Activated gamma-delta T cell treated with Interleukin-2 at 50 U/mL for 16 hours (primary cell): ENCODE measurements at regions not wholly inside any gene's neighbourhood (a gene's known extent, or its start where the extent isn't known, plus 50 kb on each side); places are given as distances from the start of the nearest gene placed in this dataset.
"Not testable (repeated sequence)": the region's sequence is repeated elsewhere in the genome, so short reads cannot be mapped to it uniquely, and the experiment has no call there.

Experiments
- DNase-seq: peaks from one replicate; pipeline ENCODE4 v3.0.0-alpha.2; 2020

DNA sequence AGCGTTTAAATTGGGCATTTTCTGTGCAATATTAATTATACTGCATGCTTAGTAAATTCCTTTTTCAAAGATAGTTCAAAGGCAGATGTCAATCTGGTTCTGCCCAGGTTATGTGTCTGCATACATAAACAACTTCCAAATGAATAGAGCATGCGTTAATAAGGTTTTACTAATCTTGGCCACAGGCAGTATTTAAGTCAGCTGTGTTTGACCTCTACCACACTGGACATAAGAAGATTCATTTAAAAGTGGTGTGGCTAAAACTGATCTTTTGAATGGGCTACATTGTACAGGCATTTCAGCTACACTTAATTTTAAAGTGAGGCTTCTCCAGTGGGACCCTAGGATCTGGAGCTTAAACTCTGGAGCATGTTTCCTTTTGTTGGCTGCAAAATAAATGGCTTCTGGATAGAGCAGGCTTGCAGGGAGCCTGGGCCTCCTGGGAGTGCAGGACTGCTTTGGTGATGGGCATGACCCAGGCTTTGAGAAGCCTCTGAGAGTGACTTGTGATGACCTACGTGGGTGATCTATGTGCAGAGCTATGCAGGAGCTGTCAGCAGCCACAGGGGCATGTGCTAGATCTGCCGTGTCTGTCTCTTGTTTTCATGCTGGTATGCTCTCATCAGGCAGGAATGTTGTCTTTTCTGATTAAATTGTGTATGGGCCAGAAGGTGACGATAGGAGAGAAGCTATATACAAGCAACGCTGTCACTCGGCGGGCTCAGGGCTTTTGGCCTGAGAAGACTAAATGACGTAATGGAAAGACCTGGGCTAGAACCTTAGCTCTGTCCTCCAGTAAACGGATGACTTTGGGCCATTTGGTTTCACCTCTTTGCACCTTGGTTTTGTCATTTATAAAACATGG is 331.2 kb downstream of the QKI start:
- no peak for DNase-seq

DNA sequence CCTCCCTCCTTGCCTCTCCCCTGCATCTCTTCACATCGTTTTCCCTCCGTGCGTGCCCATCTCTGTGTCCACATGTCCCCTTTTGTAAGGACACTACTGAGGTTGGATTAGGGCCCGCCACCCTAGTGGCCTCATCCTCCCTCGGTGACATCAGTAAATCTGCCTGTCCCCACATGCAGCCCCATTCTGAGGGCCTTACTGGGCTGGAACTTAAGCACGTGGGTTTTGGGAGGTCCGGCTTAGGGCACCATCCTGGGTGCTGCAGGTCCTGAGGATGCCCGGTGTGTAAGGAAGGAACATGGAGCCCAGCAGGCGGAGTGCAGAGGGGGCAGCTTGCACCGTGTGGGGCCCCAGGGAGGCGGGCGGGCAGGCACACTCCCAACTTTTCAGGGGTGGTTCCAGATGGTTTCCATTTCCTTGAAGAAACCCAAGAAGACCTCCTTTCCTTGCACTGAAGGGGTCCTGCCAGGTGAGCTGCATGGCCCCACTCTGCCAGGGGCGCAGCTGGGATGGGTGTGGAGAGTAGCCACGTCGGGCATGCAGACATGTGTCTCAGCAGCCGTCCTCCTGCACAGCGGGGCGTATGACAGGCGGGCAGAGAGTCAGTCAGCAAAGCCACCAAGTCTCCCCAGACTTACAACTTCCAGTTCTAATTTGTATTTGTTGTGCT is 329.9 kb downstream of the QKI start:
- DNase-seq: no peak

DNA sequence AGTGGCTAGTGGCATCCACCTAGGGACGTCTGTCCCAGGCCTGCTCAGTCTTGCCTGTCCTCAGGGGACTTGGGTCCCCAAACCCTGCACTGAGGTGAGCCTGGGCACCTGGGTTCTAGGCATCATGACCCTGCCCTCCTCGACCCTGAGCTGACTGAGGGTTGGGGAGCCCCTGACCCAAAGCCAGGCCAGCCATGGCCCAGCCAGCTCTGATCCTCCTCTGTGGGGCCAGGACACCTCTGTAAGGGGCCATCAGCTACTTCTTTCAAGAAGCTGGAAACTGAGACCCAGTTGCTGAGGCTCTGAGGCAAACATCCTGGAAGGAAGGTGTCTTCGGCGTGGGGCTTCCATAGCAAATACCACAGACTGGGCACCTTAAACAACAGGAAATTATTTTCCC is 329.3 kb downstream of the QKI start:
- no peak for DNase-seq

DNA sequence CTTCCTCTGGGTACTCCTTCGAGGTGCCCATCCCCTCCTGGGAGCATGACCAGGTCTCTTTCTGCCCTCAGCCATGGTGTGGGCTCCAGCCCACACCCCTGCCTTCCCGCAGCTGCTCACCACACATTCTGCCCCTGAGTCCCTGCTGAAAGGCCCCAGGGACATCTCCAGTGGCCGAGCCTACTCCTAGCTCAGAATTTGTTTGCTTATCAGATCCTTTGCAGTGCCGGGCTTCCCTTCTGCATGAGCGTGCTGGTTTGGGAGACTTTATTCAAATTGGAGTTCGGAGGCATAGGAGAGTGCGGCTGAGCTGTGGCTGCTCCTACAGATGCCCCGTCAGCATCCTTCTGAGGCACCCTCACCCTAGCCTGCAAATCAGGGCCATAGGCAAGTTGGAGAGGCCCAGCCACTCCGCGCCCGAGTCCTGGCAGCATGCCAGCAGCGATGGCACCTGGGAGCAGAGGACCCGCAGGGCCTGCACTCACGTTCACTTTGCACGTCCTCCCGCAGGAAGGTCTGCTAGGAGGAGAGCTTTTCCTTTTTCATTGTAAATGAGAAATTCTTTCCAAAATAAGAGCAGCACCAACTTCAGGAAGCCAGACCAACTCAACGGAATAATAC is 327.3 kb downstream of the QKI start:
- DNase-seq: no peak

DNA sequence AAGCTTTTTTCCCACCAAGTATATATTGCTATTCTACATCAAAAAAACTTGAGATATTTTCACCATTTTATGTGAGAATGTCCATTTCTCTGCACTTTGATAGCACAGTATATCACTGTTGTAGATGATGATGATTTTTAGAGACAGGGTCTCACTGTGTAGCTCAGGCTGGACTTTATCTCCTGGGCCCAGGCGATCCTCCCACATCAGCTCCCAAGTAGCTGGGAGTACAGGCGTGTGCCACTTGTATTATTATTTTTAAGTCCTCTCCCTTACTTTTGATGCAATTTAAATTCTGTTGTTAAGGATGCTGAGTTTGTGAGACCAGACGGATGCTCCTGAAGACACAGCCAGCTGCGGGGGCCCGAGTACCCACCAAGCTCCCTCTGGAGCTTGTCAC is 326.8 kb downstream of the QKI start:
- DNase-seq: no peak

DNA sequence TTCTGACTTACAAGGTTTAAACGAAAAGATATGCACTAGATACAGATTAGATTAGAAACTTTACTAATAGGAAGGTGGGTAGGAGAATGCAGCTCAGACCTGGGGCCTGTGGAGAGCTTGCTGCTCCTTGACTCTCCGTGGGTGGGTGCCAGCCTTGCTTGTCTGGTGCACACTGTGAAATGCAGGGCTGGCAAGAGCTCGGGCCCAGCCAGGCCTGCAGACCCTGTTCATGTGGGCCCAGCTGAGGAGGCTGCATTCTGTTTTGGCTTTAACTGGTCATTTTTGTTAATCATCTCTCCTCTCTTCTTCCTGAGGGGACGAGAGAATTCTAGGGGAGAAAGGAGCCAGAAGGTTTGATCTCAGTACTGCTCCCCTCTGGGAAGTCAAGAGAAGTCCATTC is 325.4 kb downstream of the QKI start:
- no peak for DNase-seq

DNA sequence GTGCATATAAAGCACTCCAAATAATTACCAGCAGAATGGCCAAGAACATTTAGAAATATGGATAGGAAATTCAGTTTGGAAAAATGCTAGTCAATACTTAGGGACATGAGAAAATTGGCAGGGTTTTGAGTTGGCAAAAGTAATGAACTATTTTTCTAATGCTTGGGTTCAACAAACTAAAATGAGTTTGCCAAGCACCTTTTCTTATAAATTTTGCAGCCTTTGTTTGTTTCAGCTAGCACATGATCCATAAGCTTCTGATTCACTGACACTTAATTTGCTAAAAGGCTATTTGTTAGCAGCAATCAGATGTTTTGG is 324.8 kb downstream of the QKI start:
- no peak for DNase-seq

DNA sequence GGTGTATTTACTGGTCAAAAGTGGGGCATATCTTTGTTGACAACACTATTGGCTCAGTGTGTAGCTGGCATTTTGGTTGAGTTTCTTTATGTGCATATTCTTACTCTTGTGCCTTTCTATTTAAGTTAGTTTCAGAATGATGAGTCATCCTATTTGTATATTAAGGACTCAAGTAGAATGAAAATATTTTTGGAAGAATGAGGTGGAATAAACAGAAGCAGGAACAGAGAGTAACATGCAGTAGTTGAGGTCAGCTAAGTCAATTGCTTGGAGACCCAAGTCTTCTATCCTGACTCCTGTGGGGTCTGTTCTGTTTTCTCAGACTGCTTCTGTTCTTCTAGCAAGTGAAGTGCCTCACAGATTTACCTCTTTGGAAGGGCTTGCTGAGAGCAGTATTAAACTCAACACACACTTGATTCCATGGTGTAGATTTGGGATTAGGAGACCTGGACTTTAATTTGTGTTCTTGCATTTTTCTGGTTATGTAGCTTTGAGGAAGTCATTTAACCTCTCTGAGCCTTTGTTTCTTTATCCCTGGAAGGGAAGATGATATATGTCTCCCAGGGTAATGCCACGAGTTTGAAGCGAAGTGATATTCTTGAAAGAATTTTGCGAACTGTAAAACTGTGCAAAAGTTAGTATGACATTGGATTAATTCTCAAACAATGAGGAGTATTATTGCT is 324.3 kb downstream of the QKI start:
- no peak for DNase-seq

DNA sequence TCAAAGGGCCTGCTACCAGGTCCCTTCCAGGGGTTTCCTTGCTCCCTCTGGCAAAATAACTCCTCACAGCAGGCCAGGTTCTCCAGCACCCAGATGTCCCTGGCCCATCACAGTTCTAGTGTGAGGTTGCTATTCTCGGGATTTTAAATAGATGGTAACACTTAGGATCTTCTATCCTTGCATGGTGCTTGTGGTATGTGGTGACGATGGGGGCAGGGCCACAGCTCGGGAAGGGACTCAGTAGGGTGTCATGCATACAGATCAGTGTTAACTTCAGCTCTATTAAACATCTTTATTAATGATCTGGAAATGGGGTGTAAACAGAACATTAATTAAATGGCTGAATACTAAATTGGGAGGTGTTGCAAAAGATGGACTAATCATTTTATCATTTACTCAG is 323.8 kb downstream of the QKI start:
- no peak for DNase-seq

DNA sequence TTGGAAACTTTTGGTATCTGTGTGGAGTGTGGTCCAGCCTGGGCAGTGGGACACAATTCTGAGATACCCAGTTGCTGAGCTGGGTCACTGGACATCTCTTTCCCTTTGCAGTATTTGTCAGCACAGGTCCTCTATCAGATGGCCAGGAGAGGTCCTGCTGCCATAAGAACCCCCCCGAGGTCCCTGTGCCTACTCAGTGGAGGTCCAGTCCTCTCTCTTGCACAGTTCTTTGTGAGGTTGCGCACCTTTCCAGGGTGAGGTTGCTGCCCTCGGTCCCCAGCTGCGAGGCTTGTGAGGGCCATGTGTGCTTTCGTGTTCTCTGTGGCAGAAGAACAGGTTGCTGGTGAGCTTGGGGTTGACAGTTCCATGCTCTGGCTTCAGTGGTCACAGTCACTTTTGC is 320.6 kb downstream of the QKI start:
- DNase-seq: no peak

DNA sequence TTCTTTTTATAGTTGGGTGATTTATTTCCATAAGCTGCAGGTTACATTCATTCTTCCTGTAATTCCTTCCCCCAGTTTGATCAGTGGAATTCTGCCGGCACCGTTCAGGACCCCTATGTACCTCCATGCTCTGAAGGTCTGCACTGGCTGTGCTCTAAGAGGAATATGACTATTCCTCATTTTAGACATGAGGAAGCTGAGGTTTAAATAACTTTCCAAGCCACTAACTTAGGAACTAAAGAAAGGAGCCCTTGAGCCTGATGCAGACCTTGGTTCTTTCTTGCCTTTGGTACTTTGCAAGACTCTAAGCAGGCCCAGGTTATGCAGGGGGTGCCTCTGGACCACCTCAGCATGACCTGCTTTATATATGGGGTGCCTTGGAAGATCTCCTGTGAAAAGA is 318.5 kb downstream of the QKI start:
- DNase-seq: no peak

DNA sequence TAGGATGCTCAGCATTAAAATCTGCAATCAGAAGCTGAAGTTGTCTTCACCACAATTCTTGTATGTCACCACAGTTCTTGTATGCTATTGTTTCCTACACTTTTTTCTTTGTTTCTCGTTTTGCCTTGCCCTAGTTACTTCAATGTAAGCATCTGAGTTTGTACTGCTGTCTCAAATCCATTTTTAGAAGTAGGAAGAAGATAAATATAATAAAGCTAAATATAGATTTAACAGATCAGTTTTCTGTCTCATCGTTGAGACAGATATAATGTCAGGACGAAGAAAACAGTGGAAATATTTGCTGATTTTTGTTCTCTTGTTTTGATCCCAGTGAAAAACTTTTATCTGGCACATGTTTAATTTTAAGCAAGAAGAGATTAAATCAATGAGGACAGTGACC is 318.0 kb downstream of the QKI start:
- no peak for DNase-seq

DNA sequence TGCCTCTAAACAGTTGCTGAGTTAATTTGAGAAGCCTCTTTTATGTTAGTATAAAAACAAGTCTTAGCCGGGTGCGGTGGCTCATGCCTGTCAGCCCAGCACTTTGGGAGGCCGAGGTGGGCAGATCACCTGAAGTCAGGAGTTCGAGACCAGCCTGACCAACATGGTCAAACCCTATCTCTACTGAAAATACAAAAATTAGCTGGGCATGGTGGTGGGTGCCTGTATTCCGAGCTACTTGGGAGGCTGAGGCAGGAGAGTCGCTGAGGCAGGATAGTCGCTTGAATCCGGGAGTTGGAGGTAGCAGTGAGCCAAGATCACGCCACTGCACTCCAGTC is 317.5 kb downstream of the QKI start:
- DNase-seq: not testable (repeated sequence)

DNA sequence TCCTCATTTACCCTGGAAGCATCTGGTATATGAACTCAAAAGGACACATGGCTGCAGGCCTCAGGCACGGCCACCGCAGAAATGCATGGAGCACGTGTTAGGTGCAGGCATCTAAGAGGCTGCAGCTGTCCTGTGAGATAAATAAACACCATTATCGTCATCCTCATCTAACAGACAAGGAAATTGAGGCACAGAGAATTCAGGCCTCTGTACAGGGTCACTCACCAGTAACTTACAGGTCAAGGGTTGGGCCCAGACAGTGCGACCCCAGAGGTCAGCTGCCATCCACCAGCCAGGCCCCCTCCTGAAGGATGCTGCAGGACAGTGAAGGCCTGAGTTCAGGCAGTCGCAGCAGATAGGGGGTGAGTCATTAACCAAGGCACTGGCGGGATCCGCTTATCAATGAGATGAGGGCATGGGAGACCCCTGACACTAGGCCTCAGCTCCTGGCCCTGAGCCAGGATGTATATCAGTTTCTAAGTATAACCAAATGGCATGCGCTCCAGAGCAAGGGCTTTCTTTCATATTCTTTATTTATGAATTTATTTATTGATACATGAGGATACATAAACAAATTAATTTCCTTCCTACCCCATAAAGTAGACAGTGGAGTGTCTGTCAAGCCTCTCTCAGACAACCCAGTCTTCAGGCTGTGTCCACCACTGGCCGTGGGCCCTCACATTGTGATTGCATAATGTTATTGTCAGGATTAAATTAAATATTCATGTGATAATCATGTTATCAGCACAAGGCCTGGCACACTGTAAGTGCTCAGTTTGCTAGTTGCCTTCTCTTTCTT is 316.9 kb downstream of the QKI start:
- no peak for DNase-seq

DNA sequence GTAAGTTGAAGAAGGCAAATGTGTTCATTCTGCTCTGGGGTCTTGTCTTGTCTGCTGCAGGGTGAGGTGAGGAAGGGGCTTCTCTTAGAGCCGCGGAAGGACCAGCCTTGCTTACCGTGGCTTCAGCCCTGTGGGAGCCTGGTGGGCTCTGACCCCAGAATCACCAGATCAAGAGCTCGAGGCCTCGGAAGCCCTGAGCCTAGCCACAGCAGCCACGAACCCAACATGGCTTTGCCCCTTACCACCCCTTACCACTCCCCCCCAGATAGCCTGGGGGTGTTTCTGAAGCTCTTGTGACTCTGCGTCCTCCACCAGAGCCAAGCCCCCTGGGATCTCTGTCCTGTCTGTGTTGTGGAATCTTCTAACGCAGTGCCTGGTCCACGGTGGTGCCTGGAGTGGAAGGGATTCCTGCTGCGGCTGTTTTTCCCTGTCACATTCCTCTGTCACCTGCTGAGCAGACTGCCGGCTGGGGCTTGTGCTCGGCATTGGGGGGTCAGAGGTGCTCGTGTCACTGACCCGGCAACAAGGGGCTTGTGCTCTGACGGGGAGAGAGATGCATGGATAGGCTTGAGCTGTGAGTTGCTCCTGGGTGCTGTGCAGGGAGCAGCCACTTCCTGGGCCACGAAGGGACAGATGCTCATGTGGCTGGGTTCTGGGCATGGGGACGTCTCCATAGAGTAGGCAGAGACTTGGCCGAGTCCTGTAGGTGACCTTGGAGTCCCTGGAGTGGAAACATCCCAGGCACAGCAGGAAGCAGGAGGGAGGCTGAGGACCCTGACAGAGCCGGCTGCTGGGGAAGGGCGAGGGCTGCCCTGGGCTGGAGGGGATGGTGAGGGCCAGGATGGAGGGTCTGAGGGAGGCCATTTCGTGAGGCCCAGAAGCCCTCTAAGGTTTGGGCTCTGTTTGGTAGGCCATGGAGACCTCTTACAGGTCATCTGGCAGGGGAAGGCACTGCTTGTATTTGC is 316.0 kb downstream of the QKI start:
- DNase-seq: no peak

DNA sequence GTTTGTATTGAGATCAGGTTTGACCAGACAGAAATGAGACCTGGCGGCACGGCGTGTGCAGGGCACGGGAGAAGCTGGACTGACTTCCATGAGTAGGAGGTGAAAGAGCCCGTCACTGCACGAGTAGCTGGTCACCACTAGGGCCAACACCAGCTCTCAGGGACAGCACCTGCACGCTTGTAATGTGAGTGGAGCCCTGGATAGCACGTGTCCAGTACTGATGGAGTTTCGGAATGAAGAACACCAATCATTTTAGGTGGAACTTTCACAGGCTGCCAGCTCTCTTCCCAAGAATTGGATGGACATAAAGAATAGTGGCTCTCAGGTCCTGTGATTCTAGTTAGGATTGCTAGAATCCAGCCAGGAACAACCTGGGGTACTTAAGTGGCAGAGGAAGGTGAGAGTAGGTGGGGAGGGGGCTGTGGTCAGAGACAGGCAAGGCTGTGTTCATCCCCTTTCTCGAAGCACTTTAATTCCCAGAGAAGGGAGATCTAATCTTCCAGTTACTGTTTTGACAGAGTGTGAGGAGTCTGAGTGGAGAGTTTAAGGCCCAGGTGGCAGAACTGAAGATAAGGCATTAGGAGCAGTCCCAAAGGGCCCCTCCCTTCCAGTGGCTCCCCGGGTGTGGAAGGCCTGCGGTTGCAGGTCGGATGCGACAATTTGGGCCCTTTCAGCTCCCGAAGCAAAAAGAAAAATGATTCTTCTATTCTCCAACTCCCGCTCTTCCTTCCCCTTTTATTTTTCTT is 314.8 kb downstream of the QKI start:
- no peak for DNase-seq

DNA sequence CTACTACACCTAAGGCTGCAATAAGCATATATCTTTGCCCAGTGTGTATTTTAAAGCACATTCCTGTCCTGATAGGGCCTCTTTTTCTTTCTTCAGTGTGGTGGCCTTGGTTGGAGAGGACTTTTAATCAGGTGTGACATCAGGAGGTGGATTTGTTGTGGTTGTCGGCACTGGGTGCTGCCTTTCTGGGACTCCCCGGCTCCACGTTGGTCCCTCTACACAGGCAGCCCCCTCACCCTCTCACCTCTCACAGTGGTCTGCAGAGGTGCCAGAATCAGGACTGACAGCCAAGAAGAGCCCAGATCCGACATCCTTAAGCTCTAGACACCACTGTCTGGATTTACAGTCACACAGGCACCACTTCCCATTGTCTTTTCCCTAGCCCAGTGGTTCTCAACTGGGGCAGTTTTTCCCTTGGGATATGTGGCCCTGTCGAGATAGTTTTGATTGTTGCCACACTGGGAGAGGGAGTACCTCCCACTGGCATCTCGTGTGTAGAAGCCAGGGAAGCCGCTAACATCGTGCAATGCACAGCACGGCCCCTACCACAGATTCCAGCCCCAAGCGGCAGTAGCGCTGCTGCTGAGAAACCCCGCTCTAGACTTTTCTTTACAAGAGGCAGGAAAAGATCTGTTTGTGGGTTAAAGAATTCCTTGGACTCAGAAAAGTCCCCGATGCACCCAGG is 314.1 kb downstream of the QKI start:
- DNase-seq: no peak

DNA sequence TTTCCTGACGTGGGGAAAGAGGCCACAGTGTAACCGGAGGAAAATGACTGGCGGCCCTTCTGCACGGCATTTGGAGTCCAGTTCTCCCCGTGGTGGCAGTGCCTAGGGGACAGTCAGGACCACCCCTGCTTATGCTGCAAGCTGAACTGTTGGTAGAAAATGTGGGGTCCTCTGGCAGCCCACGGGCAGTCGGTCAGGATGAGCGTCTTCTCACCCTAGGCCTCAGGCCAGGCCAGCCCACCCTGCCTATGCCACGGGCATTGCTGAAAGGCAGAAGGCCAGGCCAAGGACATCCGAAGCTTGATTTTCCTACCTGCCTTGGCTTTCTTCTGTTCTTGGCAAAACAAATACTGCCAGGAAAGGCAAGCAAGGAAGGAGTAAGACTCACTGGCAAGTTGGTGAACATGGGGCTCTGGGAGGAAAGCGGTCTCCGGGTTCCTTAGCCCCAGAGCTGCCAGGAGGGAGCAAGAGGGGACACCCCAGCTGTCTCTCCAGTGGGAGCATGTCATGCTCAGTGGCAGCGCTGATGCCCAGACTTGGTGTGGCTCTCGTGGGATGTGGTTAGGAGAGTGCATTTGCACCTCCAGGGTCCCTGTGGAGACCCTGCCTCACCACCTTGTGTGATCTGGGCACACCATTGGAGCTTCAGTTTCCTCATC is 311.6 kb downstream of the QKI start:
- DNase-seq: no peak

DNA sequence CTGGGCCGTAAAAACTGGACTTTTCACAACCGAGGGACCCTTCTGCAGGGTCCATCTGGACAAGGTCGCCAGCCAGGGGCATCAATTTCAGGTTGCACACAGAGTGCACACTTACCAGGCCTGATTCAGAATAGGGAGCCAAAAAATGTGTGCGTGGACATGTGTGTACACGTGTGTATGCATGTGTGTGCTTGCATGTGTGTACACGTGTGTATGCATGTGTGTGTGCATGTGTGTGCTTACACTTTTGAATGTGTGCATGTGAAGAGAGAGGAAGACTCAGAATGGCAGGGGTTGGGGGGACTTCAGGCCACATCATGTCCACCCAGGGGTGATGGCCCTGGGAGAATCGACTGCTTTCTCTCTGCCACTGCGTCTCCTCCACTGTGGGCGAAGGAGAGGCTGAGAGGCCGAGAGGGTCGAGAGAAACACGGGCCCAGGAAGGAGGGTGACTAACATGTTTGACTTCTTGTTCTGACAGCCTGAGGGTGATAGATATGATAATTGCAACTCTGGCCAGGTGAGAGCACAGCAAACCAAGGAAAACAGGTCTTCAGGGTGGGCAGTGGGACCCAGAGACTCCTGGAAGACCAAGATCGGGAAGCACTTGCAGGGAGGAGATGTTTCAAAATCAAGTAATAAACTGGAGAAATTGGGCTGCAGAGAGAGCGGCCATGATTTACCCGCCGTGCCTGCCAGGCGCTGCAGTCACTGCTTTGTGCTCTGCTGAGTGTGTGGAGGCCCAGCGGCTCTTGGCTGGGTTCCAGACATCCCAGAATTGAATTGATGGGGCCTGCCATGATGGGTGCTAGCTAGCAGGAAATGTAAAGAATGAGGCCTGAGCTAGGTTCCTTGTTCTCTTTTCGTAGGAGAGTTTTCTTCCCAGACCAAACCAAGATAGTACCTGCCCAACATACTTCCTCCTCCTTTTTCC is 310.8 kb downstream of the QKI start:
- no peak for DNase-seq
